ENCODE measurements at regions not wholly inside any gene's neighbourhood (a gene's known extent, or its start where the extent isn't known, plus 50 kb on each side); places are given as distances from the start of the nearest gene placed in this dataset.

GRCh38 chr13:54356209-54356608 lies 1327.6 kb downstream of the OLFM4 start:
- no peaks in the 10 kb centered on the region for H3K9me3 ChIP-seq (ENCODE audit: low read depth)
- no peak for DNase-seq (ENCODE audit: low spot score)
- H4K20me1 ChIP-seq (ENCODE audit: insufficient read depth, poor library complexity, severe bottlenecking): no peaks in the 10 kb centered on the region
- no peak overlapping the region for H2AFZ ChIP-seq
- no peaks in the 10 kb centered on the region for H3K27me3 ChIP-seq
- no peaks in the 10 kb centered on the region for H3K79me2 ChIP-seq
- no peak for TF ChIP-seq EZH2 (IDR thresholded peaks at IDR 0.05; ENCODE audit: borderline replicate concordance)
- TF ChIP-seq EZH2phosphoT487 (IDR thresholded peaks at IDR 0.05; ENCODE audit: low read depth, severe bottlenecking, unreplicated experiment): no peak
- no peak for TF ChIP-seq CTCF (IDR thresholded peaks at IDR 0.05; ENCODE audit: poor library complexity)
- no peak overlapping the region for H3K27ac ChIP-seq
- no peak overlapping the region for H3K4me2 ChIP-seq
- H3K4me3 ChIP-seq: no peak overlapping the region
- no peaks in the 10 kb centered on the region for H3K9me2 ChIP-seq (replicated peaks; ENCODE audit: insufficient read depth)
- no peaks in the 10 kb centered on the region for H3K36me3 ChIP-seq (replicated peaks; ENCODE audit: insufficient read depth, low read depth)
- H3K4me1 ChIP-seq (ENCODE audit: insufficient read depth): no peaks in the 10 kb centered on the region

- H2AFZ ChIP-seq: no peak overlapping the region
- no peak overlapping the region for H3K4me2 ChIP-seq
- H3K9me2 ChIP-seq (replicated peaks; ENCODE audit: insufficient read depth): no peaks in the 10 kb centered on the region
- no peak overlapping the region for H3K4me3 ChIP-seq
- no peaks in the 10 kb centered on the region for H4K20me1 ChIP-seq (ENCODE audit: insufficient read depth, poor library complexity, severe bottlenecking)
- H3K4me1 ChIP-seq (ENCODE audit: insufficient read depth): no peaks in the 10 kb centered on the region
- H3K27me3 ChIP-seq: no peaks in the 10 kb centered on the region
- no peak for TF ChIP-seq EZH2 (IDR thresholded peaks at IDR 0.05; ENCODE audit: borderline replicate concordance)
- no peak for TF ChIP-seq CTCF (IDR thresholded peaks at IDR 0.05; ENCODE audit: poor library complexity)
- no peak for TF ChIP-seq EZH2phosphoT487 (IDR thresholded peaks at IDR 0.05; ENCODE audit: low read depth, severe bottlenecking, unreplicated experiment)
- H3K9me3 ChIP-seq (ENCODE audit: low read depth): no peaks in the 10 kb centered on the region
- DNase-seq (ENCODE audit: low spot score): no peak
- WGBS (ENCODE audit: low lambda C conversion rate, missing lambda C conversion rate): 42% methylated on average over 1 of the region's 1 CpG
- H3K79me2 ChIP-seq: no peaks in the 10 kb centered on the region
- H3K27ac ChIP-seq: no peak overlapping the region
- H3K36me3 ChIP-seq (replicated peaks; ENCODE audit: insufficient read depth, low read depth): no peaks in the 10 kb centered on the region
Measured at GRCh38 chr13:54356849-54357248, 1328.2 kb downstream of the OLFM4 start.

- no peaks in the 10 kb centered on the region for H3K36me3 ChIP-seq (replicated peaks; ENCODE audit: insufficient read depth, low read depth)
- H3K4me1 ChIP-seq (ENCODE audit: insufficient read depth): no peaks in the 10 kb centered on the region
- no peak overlapping the region for H2AFZ ChIP-seq
- H3K9me2 ChIP-seq (replicated peaks; ENCODE audit: insufficient read depth): no peaks in the 10 kb centered on the region
- no peaks in the 10 kb centered on the region for H3K79me2 ChIP-seq
- no peaks in the 10 kb centered on the region for H3K9me3 ChIP-seq (ENCODE audit: low read depth)
- no peak for DNase-seq (ENCODE audit: low spot score)
- H3K4me2 ChIP-seq: no peak overlapping the region
- H3K27ac ChIP-seq: no peak overlapping the region
- WGBS (ENCODE audit: low lambda C conversion rate, missing lambda C conversion rate): 58% methylated on average over 5 of the region's 5 CpGs
- TF ChIP-seq CTCF (IDR thresholded peaks at IDR 0.05; ENCODE audit: poor library complexity): no peak
- no peak for TF ChIP-seq EZH2phosphoT487 (IDR thresholded peaks at IDR 0.05; ENCODE audit: low read depth, severe bottlenecking, unreplicated experiment)
- no peak for TF ChIP-seq EZH2 (IDR thresholded peaks at IDR 0.05; ENCODE audit: borderline replicate concordance)
- no peaks in the 10 kb centered on the region for H3K27me3 ChIP-seq
- no peak overlapping the region for H3K4me3 ChIP-seq
- H4K20me1 ChIP-seq (ENCODE audit: insufficient read depth, poor library complexity, severe bottlenecking): no peaks in the 10 kb centered on the region
Measured at GRCh38 chr13:54357284-54357933, 1328.8 kb downstream of the OLFM4 start.

- H2AFZ ChIP-seq: no peak overlapping the region
- no peaks in the 10 kb centered on the region for H3K79me2 ChIP-seq
- no peaks in the 10 kb centered on the region for H3K4me1 ChIP-seq (ENCODE audit: insufficient read depth)
- WGBS (ENCODE audit: low lambda C conversion rate, missing lambda C conversion rate): 74% methylated on average over 1 of the region's 1 CpG
- TF ChIP-seq CTCF (IDR thresholded peaks at IDR 0.05; ENCODE audit: poor library complexity): no peak
- TF ChIP-seq EZH2phosphoT487 (IDR thresholded peaks at IDR 0.05; ENCODE audit: low read depth, severe bottlenecking, unreplicated experiment): no peak
- TF ChIP-seq EZH2 (IDR thresholded peaks at IDR 0.05; ENCODE audit: borderline replicate concordance): no peak
- H3K4me2 ChIP-seq: no peak overlapping the region
- H3K27ac ChIP-seq: no peak overlapping the region
- no peaks in the 10 kb centered on the region for H3K9me3 ChIP-seq (ENCODE audit: low read depth)
- H3K4me3 ChIP-seq: no peak overlapping the region
- no peaks in the 10 kb centered on the region for H3K27me3 ChIP-seq
- no peak for DNase-seq (ENCODE audit: low spot score)
- H4K20me1 ChIP-seq (ENCODE audit: insufficient read depth, poor library complexity, severe bottlenecking): no peaks in the 10 kb centered on the region
- H3K36me3 ChIP-seq (replicated peaks; ENCODE audit: insufficient read depth, low read depth): no peaks in the 10 kb centered on the region
- no peaks in the 10 kb centered on the region for H3K9me2 ChIP-seq (replicated peaks; ENCODE audit: insufficient read depth)
Measured at GRCh38 chr13:54361460-54361859, 1332.8 kb downstream of the OLFM4 start.

All from hepatocyte (in vitro differentiated cells).